HG02571 (cell line): ENCODE measurements at regions not wholly inside any gene's neighbourhood (a gene's known extent, or its start where the extent isn't known, plus 50 kb on each side); places are given as distances from the start of the nearest gene placed in this dataset.

Experiments used
- ATAC-seq: cut with Tn5 transposase; IDR thresholded peaks from one replicate; pipeline ENCODE4 v1.9.1; 2021; ENCODE audit warnings: mild to moderate bottlenecking, moderate library complexity; ENCODE audit not compliant: unreplicated experiment

- no peak for ATAC-seq
Measured at GRCh38 chr18:10009321-10010144, 95.7 kb downstream of the VAPA start.

GRCh38 chr18:10010611-10011015 is 96.8 kb downstream of the VAPA start:
- no peak for ATAC-seq

- ATAC-seq = no peak
Measured at GRCh38 chr18:10011061-10011460, 97.2 kb downstream of the VAPA start.

- ATAC-seq = no peak
Measured at GRCh38 chr18:10011751-10012150, 97.9 kb downstream of the VAPA start.

GRCh38 chr18:10012526-10012925 is 98.7 kb downstream of the VAPA start:
- no peak for ATAC-seq

- ATAC-seq = no peak
Measured at GRCh38 chr18:10013621-10014543, 100.1 kb downstream of the VAPA start.

- no peak for ATAC-seq
Measured at GRCh38 chr18:10015288-10015701, 101.5 kb downstream of the VAPA start.

GRCh38 chr18:10015941-10016819 is 102.4 kb downstream of the VAPA start:
- no peak for ATAC-seq

- ATAC-seq = no peak
Measured at GRCh38 chr18:10017043-10017442, 103.2 kb downstream of the VAPA start.

GRCh38 chr18:10018289-10018688 is 104.5 kb downstream of the VAPA start:
- ATAC-seq = no peak

GRCh38 chr18:10020171-10020570 is 106.4 kb downstream of the VAPA start:
- ATAC-seq = no peak

- no peak for ATAC-seq
Measured at GRCh38 chr18:10022365-10022764, 108.5 kb downstream of the VAPA start.

GRCh38 chr18:10023853-10024570 is 110.2 kb downstream of the VAPA start:
- no peak for ATAC-seq

- no peak for ATAC-seq
Measured at GRCh38 chr18:10025711-10026670, 112.2 kb downstream of the VAPA start.

GRCh38 chr18:10027031-10027430 is 113.2 kb downstream of the VAPA start:
- no peak for ATAC-seq

- no peak for ATAC-seq
Measured at GRCh38 chr18:10027461-10027860, 113.6 kb downstream of the VAPA start.

GRCh38 chr18:10029711-10030110 is 115.9 kb downstream of the VAPA start:
- ATAC-seq = no peak

GRCh38 chr18:10030816-10031541 is 117.2 kb downstream of the VAPA start:
- no peak for ATAC-seq
